Activated naive CD4-positive, alpha-beta T cell treated with anti-CD3 and anti-CD28 coated beads for 36 hours (primary cell): ENCODE measurements at regions not wholly inside any gene's neighbourhood (a gene's known extent, or its start where the extent isn't known, plus 50 kb on each side); places are given as distances from the start of the nearest gene placed in this dataset.

Source experiments
- CTCF ChIA-PET: fragments of 350-600 bp; sonication (Branson Sonifier 250); formaldehyde crosslinking; loops from one replicate; lab custom pipeline; 2021; ENCODE audit warnings: antibody characterized with exemption; lab: Charles Lee
- DNase-seq: peaks from one replicate; pipeline ENCODE4 v3.0.0-alpha.2; 2020
- H3K27ac Mint-ChIP-seq: one replicate; pipeline ENCODE4 v1.8.0; 2021; ENCODE audit warnings: mild to moderate bottlenecking, mixed read lengths
- H3K27me3 Mint-ChIP-seq: one replicate; pipeline ENCODE4 v1.8.0; 2021; ENCODE audit warnings: low read depth, mixed read lengths
- H3K36me3 Mint-ChIP-seq: one replicate; pipeline ENCODE4 v1.8.0; 2021; ENCODE audit warnings: low read depth, mixed read lengths
- H3K4me1 Mint-ChIP-seq: one replicate; pipeline ENCODE4 v1.8.0; 2021; ENCODE audit warnings: low read depth, mixed read lengths
- H3K4me3 Mint-ChIP-seq: one replicate; pipeline ENCODE4 v1.8.0; 2021; ENCODE audit warnings: mild to moderate bottlenecking, moderate library complexity, mixed read lengths
- H3K9me3 Mint-ChIP-seq: one replicate; pipeline ENCODE4 v1.8.0; 2021; ENCODE audit warnings: mixed read lengths
- intact Hi-C: fragments of 100-400 bp; cut with micrococcal nuclease; formaldehyde crosslinking; loops from one replicate; pipeline ENCODE4 v1.15.1; 2023

DNA sequence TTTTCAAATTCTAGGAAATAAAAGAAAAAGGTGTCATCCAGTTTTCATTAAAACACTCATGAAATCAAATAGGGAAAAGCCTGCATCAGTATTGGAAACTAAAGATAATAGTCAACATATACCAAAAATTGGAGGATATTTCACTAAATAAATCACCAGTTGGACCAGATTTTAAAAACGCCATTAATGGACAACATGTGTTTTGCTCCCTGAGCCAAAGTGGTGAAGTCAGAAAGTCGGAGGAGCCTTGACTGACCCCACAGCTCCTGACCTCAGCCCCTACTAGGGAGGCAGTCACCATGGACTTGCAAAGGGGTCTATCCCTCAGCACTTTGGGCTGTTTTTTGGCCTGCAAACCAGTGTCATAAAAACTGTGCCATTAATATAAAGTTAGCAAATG, 98.3 kb upstream of the SEC61G start:
- Mint-ChIP-seq H3K36me3 (no peaks in the 10 kb centered on the region), H3K9me3 (peaks cover 13% of the 10 kb centered on the region), H3K4me1 (no peaks in the 10 kb centered on the region), H3K4me3 (no peak overlapping the region), H3K27me3 (peaks cover 15% of the 10 kb centered on the region), H3K27ac (no peak overlapping the region)
- CTCF ChIA-PET: no interaction called here
- no peak for DNase-seq
- intact Hi-C loops: no loop called here

DNA sequence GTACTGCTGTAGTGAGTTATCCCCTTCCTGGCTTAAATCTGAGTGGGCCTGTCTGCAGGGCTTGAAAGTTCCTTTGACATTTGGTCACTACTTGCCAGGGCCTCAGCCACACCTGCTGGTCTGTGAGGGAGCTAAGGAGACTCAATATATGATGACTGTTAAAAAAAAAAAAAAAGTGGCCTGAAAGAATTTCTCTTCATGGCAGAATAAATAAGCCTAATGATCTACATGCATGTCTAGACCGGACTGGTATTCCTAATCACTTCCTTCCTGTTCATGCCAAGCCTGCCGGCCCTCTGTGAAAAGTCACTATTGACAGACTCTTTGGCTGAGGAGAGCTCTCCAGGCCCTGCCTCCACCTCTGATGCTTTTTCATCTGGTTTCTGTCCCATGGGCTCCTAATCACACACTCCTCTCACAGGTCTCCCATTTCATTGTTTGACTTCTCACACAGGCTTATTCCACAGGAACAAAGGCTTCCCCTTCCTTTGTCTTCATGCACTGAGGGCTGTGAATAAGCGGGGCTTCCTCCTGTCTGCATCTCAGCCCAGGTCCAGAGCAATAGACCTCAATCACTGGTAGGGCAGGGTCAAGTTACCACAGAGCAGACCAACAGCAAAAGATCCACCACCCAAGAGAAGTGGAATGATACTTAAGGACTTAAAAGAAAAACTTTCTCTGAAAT, 99.1 kb upstream of the SEC61G start:
- Mint-ChIP-seq H3K4me3 (no peak overlapping the region), H3K27me3 (peaks cover 15% of the 10 kb centered on the region), H3K27ac (no peak overlapping the region), H3K36me3 (no peaks in the 10 kb centered on the region), H3K4me1 (no peaks in the 10 kb centered on the region), H3K9me3 (peaks cover 8% of the 10 kb centered on the region)
- CTCF ChIA-PET: no interaction called here
- intact Hi-C loops: no loop called here
- no peak for DNase-seq

DNA sequence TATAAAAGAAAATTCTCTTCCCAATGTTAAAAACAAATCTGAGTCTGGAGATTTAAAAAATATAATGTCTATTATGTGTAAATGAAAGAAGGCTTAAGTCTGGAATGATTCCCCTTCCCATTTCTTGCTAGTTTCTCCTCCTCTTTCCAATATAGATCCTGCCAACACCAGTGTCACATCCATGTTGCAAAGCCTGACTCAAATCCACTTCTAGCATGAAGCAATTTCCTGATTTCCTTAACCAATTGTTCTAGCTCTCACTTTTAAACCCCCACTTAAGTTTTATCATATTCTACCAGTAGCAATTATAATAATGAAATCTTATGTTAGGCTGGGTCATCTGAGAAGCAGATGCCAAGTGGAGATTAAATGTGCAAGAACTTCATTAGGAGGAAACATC, 100.1 kb upstream of the SEC61G start:
- no peak for DNase-seq
- H3K4me1 Mint-ChIP-seq: no peaks in the 10 kb centered on the region
- CTCF ChIA-PET: no interaction called here
- no peak overlapping the region for H3K4me3 Mint-ChIP-seq
- H3K27me3 Mint-ChIP-seq: peaks cover 15% of the 10 kb centered on the region
- intact Hi-C loops: no loop called here
- H3K9me3 Mint-ChIP-seq: peaks cover 2% of the 10 kb centered on the region
- H3K36me3 Mint-ChIP-seq: no peaks in the 10 kb centered on the region
- H3K27ac Mint-ChIP-seq: no peak overlapping the region

DNA sequence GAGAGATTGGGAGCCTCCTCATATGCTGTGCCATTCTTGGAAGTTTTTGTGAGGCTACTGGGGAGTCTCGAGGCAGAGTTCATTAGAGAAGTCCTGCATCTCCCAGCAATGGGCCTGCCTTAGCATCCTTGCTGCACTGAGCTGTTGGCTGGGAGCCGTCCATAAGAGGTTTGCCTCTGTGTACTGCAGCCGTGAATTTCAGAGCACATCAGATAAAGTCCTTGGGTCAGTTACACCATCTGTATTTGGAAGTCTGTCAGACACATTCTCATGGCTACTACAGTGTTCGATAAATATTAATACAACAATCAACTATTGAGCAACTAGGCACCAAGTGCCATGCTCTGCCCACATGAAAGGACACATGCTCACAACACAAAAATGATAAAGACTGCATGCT, 100.5 kb upstream of the SEC61G start:
- CTCF ChIA-PET: no interaction called here
- DNase-seq: no peak
- Mint-ChIP-seq H3K9me3 (peaks cover 2% of the 10 kb centered on the region), H3K27me3 (peaks cover 12% of the 10 kb centered on the region), H3K4me3 (no peak overlapping the region), H3K27ac (no peak overlapping the region), H3K4me1 (no peaks in the 10 kb centered on the region), H3K36me3 (no peaks in the 10 kb centered on the region)
- intact Hi-C loops: no loop called here

DNA sequence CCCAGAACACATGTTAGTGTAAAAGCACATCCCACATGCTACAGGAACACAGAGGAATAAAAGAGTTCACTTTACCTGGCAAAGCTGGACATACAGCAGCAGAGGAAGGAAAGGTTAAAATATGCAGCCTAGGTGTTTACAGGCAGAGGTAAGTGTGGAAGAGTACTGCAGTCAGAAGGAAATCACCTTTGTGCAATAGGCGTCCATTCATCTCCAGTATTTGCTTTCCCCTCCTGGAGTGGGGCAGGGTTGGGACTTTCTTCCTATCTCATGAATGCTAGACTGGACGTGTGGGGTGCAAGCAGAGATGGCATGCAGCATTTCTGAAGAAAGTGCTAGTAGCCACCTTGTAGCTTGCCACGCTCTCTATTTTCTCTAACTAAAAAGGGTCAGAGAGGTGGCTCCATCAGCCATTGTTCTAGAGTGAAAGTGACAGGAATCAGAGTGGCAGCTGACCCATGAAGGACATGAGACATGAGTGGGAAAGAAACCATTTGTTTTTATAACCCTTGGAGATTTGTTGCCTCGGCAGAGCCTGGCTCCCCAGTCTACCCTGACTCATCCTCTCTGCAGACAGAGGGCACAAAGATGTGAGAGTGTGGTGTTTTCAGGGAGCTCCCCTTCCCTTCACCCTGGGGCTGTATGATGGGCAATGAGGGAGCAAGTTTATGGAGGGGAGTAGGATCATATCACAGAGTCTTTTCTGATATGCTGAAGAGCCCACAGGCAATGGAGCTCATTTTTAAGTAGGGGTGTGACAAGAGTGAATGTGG, 101.2 kb upstream of the SEC61G start:
- intact Hi-C loops: no loop called here
- Mint-ChIP-seq H3K4me1 (no peaks in the 10 kb centered on the region), H3K4me3 (no peak overlapping the region), H3K27me3 (peaks cover 11% of the 10 kb centered on the region), H3K9me3 (no peaks in the 10 kb centered on the region), H3K27ac (no peak overlapping the region), H3K36me3 (no peaks in the 10 kb centered on the region)
- CTCF ChIA-PET: interaction anchor here (1.2 kb wide), 1 partner anchor 394 kb away, joined by 3 read pairs; no protein-coding TSS in a partner anchor
- DNase-seq: no peak

DNA sequence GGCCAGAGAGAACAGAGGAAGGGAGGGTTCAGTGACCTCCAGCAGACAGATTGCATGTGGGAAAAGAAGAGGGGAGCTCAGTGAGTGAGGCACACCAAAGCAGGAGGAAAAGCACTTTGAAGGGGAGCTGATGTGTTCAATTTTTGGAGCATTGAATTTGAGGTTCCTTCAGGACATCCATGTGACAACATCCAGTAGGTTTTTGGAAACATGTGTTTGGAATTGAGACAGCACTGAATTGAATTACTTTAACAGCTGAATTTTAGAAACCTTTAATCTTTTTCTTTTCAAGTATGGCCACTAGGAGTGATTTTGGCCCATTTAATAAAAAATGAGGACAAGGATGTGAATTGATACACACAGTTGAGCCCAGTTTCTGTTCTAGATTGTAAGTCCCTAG, 101.8 kb upstream of the SEC61G start:
- CTCF ChIA-PET: interaction anchor here (1.2 kb wide), 1 partner anchor 394 kb away, joined by 3 read pairs; no protein-coding TSS in a partner anchor
- no peak for DNase-seq
- no peaks in the 10 kb centered on the region for H3K9me3 Mint-ChIP-seq
- no peak overlapping the region for H3K27ac Mint-ChIP-seq
- H3K4me3 Mint-ChIP-seq: no peak overlapping the region
- no peaks in the 10 kb centered on the region for H3K36me3 Mint-ChIP-seq
- intact Hi-C loops: no loop called here
- no peaks in the 10 kb centered on the region for H3K4me1 Mint-ChIP-seq
- peaks cover 11% of the 10 kb centered on the region for H3K27me3 Mint-ChIP-seq

DNA sequence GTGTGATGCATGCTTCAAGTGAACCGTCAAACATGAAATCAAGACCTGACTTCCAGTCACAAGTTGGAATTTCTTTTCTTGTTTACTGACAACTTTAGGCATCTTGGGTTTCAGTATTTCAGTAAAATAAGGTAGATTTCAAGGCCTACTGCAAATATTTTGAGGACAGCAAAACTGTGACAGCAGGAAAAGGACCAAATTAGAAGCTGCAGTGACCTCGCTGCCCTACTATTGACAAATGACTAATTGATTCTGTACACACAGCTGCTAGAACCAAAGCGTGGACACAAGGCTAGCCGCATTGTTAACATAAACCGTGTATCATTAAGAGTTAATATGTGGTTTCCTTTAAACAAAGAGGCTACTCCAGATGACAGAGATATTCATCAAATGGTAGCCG, 105.7 kb upstream of the SEC61G start:
- Mint-ChIP-seq H3K27me3 (peaks cover 10% of the 10 kb centered on the region), H3K4me3 (no peak overlapping the region), H3K27ac (no peak overlapping the region), H3K9me3 (no peaks in the 10 kb centered on the region), H3K4me1 (no peaks in the 10 kb centered on the region), H3K36me3 (no peaks in the 10 kb centered on the region)
- DNase-seq: no peak
- CTCF ChIA-PET: no interaction called here
- intact Hi-C loops: no loop called here

DNA sequence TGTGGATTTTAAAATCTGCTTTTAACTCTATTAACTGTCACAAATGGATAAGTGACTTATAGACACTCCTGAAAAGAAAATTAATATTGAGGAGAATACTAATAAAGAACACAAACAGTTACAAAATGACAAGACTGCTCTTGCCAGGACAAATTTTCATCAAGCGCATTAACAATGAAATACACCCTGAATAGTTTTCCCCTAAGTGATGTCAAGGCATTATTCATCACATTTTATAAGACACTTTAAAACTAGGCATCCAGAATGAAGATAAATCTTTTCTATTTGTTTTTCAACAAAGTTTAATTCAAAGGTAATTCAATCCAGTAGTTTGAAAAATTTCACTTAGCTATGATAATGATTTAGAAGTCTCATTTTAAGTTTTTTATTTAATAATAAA, 110.5 kb upstream of the SEC61G start:
- Mint-ChIP-seq H3K4me1 (no peaks in the 10 kb centered on the region), H3K9me3 (no peaks in the 10 kb centered on the region), H3K36me3 (no peaks in the 10 kb centered on the region), H3K27ac (no peak overlapping the region), H3K27me3 (peaks cover 13% of the 10 kb centered on the region), H3K4me3 (no peak overlapping the region)
- DNase-seq: no peak
- CTCF ChIA-PET: no interaction called here
- intact Hi-C loops: no loop called here

DNA sequence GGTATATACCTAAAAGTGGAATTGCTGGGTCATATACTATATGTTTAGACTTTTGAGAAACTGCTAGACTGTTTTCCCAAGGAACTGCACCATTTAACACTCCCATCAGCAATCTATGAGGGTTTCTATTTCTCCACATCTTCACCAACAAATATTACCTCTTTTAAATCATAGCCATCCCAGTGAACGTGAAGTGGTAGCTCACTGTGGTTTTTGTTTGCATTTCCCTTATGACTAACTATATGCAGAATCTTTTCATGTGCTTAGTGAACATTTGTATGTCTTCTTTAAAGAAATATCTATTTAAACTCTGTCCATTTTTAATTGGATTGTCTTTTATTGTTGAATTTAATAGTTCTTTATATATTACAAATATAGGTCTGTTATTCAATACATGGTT, 115.8 kb upstream of the SEC61G start:
- no peak overlapping the region for H3K4me3 Mint-ChIP-seq
- no peak overlapping the region for H3K27ac Mint-ChIP-seq
- DNase-seq: no peak
- intact Hi-C loops: loop anchor here (10.0 kb wide), 1 partner anchor 380 kb away; no protein-coding TSS in a partner anchor
- H3K27me3 Mint-ChIP-seq: peaks cover 9% of the 10 kb centered on the region
- CTCF ChIA-PET: no interaction called here
- no peaks in the 10 kb centered on the region for H3K9me3 Mint-ChIP-seq
- H3K4me1 Mint-ChIP-seq: no peaks in the 10 kb centered on the region
- no peaks in the 10 kb centered on the region for H3K36me3 Mint-ChIP-seq

DNA sequence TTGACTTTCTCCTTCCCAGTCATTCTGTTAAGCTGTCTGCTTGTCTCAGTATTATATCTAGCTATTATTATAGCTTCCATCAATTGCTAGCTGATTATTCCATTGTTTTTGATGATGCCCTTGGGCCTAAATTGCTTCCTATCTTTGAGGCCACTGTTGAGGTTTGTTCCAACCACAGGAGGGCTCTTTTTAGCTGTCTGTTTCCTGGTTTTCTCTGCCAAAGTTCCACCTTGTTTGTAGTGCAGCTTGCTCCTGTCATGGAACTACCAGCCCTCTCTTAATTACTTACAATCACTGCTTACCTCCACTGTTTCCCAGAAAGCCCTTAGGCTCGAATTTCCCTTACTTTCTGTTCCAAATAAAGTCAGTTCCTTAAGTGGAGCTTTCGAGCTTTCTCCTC, 118.7 kb upstream of the SEC61G start:
- Mint-ChIP-seq H3K4me1 (no peaks in the 10 kb centered on the region), H3K27ac (no peak overlapping the region), H3K4me3 (no peak overlapping the region), H3K27me3 (peaks cover 9% of the 10 kb centered on the region), H3K9me3 (no peaks in the 10 kb centered on the region), H3K36me3 (no peaks in the 10 kb centered on the region)
- intact Hi-C loops: loop anchor here (10.0 kb wide), 1 partner anchor 377 kb away; no protein-coding TSS in a partner anchor
- no peak for DNase-seq
- CTCF ChIA-PET: interaction anchor here (0.7 to 0.8 kb wide), 3 partner anchors 12 to 378 kb away, joined by 3 read pairs; no protein-coding TSS in a partner anchor

DNA sequence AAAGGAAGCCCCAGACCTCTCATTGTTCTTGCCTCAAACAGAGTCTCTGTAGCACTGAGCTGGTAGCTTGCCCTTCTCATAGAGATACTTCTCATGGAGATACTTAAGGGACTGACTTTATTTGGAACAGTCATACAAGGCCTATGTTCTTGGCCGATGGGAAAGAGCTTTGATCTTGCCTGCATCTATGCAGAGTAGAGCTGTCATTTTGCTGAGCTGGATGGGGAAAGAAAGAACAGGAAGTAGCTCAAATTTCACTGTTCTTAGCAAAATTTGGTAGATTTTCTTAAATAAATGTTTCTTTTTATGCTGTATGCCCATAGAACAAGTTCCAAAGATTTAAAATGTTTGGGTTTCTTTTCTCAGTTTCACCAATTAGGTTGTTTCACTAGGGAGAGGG, 119.3 kb upstream of the SEC61G start:
- CTCF ChIA-PET: interaction anchor here (0.8 kb wide), 1 partner anchor 90 kb away, joined by 3 read pairs; no protein-coding TSS in a partner anchor
- intact Hi-C loops: loop anchor here (10.0 kb wide), 1 partner anchor 376 kb away; no protein-coding TSS in a partner anchor
- H3K4me1 Mint-ChIP-seq: no peaks in the 10 kb centered on the region
- no peaks in the 10 kb centered on the region for H3K9me3 Mint-ChIP-seq
- H3K4me3 Mint-ChIP-seq: no peak overlapping the region
- H3K27me3 Mint-ChIP-seq: peaks cover 5% of the 10 kb centered on the region
- no peak overlapping the region for H3K27ac Mint-ChIP-seq
- no peak for DNase-seq
- no peaks in the 10 kb centered on the region for H3K36me3 Mint-ChIP-seq

DNA sequence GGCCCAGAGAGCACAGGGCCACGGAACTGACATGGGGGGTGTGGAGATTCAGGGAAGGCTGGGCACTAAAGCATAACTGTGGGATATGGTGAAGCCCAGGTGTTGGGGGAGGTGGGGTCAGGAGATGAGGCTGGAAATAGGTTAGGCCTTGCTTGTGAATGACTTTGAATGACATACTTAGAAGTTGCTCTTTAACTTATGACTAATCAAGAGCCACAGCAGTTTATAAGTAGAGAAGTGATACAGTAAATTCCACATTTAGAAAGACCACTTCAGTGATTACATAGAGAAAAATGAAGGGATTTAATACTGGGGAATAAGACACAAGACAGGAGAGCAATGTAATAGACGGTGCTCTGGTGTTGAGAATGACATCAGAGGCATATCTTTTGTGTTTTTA, 120.8 kb upstream of the SEC61G start:
- CTCF ChIA-PET: no interaction called here
- no peaks in the 10 kb centered on the region for H3K9me3 Mint-ChIP-seq

More for the DNA sequence above, 120.8 kb upstream of the SEC61G start:
- no peaks in the 10 kb centered on the region for H3K36me3 Mint-ChIP-seq
- intact Hi-C loops: loop anchor here (10.0 kb wide), 1 partner anchor 375 kb away; no protein-coding TSS in a partner anchor
- DNase-seq: no peak
- no peak overlapping the region for H3K27ac Mint-ChIP-seq
- H3K4me3 Mint-ChIP-seq: no peak overlapping the region
- no peaks in the 10 kb centered on the region for H3K4me1 Mint-ChIP-seq
- H3K27me3 Mint-ChIP-seq: peaks cover 3% of the 10 kb centered on the region
